Activated gamma-delta T cell treated with Interleukin-2 at 50 U/mL for 16 hours (primary cell): ENCODE measurements at regions not wholly inside any gene's neighbourhood (a gene's known extent, or its start where the extent isn't known, plus 50 kb on each side); places are given as distances from the start of the nearest gene placed in this dataset.
"Not testable (repeated sequence)": the region's sequence is repeated elsewhere in the genome, so short reads cannot be mapped to it uniquely, and the experiment has no call there.

Experiments used
- DNase-seq: peaks from one replicate; pipeline ENCODE4 v3.0.0-alpha.2; 2020

DNA sequence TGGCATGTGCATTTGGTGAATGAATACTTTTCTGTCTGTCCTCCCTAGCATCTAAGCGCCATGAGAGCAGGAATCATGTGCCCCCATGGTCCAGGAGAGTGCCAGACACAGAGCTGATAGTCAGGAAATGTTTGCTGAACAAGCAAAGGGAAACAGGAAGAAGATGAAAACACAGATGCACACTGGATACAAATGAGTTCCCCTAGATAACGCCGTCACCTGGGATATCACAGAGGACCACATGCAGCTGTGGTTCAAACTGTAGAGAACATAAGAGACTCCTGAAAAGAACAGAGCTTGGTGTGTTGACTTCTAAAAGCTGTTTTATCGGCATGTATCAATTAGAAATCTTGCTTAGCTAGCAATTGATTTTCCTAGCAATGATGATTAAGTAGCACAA, 293.7 kb downstream of the BTBD3 start:
- DNase-seq: no peak

DNA sequence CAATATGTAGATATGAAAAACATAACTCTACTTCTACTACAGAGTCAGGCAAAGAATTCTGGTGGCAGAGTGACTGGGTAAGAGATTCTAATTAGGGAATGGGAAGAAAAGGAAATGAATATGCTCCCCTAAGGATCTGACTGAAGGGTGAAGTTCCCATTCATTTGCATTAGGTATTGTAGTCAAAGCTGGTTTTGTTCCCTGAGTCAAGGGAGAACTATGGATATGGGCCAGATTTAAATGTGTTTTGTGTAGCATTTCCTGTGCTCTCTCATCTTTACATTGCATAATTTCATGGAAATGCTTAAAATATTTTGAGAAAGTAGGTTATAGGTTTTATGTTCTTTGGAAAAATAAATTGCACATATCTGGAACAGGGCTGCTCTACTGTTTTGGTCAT, 299.7 kb downstream of the BTBD3 start:
- no peak for DNase-seq

DNA sequence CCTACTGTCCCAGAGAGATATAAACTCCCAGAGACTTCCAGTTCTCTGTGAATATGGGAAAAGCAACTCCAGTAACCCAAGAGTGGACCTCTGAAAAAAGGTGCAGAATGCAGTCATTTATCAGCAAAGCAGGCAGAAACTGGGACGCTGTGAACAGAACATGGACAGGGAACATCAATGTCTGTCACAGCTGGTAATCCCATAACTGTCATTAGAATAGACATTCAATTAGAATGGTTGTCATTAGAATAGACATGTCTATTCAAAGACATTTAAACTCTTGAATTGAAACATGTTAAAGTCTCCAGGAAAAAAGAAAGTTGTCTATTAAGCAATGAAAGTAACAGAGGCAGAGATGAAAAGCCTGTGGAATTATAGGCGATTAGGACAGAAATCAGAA, 302.1 kb downstream of the BTBD3 start:
- DNase-seq: no peak

DNA sequence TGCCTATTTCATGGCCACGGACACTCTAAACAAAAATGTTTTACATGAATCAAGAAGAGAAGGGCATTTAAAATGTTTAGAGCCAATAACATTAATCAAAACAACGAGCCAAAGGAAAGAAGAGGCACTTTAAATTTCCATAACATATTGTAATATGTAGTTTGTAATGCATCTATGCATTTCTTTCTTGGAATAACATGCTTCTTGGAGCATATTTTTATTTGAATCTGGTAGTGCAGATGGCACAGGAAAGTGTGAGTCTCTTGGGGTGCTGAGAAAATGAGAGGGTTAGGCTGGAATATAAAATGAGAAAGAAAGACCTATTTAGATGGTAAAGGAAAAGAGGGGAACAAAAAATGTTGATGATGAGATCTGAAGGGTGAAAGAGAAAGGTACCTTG, 305.4 kb downstream of the BTBD3 start:
- no peak for DNase-seq

DNA sequence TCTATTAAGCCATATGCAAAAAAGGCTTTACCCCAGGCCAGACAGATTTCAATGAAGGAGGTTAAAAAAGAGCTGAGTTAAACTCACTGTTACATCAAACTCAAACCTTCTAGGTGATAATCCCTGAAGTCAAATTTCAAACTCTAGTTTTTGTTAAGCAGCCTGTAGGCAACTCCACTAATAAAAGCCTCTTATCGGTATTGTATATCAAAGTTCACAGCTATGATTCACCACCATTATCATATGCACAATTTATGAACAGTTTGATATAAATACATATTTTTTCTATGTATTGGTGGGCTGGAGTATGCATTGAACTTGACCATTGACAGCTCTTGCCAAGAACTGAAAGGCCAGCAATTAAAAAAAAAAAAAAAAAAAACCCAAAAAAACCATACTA, 308.2 kb downstream of the BTBD3 start:
- no peak for DNase-seq

GRCh38 chr20:12229891-12230290, 312.2 kb downstream of the BTBD3 start:
- no peak for DNase-seq

- DNase-seq: no peak
These were observed 320.1 kb downstream of the BTBD3 start for GRCh38 chr20:12237772-12238171.

DNA sequence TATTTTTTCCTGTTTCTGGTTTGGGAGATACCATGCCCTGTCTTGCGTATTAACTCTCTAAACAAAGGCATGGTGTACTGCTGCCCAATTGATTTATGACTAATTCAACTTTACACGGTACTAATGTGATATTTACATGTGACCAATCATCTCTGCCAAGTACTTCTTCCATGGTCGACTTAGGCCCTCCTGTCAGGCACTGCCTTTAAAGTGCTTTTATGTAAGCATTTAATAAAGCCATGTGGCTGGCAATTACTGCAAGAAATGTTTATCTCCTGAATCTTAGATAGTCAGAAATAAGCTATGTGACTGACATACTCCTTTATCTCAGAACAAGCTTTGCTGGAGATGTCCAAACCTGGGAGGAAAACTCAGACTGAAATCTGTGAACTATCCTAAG, 323.4 kb downstream of the BTBD3 start:
- no peak for DNase-seq

DNA sequence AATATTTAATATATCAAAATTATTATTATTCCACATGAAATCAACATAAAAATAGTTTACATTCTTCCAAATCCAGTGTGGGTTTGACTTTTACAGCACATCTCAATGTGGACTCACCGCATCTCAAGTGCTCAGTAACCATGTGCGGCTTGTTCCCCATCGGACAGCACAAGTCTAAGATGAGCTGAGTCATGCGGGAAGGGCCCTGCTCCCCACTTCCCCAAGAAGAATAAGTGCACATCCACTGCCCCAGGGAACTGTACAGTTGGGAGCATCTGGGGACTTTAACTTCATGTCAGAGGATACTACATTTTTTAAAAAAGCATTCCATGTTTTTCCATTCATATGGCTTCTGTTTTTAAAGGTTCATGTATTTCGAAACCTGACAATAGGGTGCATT, 325.6 kb downstream of the BTBD3 start:
- DNase-seq: no peak

- no peak for DNase-seq
These were observed 330.8 kb downstream of the BTBD3 start for GRCh38 chr20:12248481-12248880.

DNA sequence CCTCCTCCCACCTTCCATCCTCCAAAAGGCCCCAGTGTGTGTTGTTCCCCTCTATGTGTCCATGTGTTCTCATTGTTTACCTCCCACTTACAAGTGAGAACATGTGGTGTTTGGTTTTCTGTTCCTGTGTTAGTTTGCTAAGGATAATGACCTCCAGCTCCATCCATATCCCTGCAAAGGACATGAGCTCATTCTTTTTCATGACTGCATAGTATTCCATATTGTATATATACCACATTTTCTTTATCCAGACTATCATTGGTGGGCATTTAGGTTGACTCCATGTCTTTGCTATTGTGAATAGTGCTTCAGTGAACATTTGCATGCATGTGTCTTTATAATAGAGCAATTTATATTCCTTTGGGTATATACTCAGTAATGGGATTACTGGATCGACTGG, 333.0 kb downstream of the BTBD3 start:
- DNase-seq: not testable (repeated sequence)

GRCh38 chr20:12252793-12253192, 335.1 kb downstream of the BTBD3 start:
- no peak for DNase-seq

DNA sequence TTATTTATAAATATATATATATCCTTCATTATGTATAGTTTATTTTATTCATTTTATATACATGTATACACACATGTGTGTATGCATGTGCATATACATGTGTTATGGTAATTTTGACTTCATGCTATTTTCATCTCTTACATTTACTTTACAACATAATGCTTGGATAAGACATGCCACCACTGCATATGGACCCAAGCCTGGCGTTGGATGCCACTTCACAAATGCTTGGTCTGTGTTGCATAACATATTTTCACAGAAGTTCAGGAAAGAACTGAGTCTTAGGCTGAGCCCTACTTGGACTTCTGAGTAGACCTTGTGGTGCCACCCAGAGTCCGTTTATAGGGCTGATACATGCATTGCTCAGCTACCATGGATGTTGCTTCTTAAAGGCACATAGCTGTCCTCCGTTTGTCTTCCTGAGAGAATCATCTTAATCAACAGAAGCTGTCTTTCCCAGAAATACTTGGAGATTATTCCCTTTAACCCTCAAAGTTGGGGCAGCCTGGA, 337.8 kb downstream of the BTBD3 start:
- no peak for DNase-seq

DNA sequence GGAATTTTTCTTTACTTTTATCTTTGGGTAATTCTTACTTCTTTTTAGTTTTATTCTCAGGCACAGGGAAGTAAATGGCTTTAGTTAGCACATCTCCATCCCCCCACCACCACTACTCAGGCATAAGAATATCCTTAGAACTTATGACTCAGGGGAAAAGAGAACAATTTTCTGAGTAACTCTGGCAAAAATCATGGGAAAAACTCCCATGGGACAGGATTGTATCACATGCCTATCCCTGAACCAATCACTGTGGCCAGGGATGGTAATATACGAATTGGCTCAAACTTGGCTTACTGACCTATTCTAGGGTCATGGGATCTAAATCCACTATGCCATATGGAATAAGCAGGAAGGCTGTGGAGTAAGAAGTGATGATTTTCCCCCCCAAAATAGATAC, 339.1 kb downstream of the BTBD3 start:
- no peak for DNase-seq

DNA sequence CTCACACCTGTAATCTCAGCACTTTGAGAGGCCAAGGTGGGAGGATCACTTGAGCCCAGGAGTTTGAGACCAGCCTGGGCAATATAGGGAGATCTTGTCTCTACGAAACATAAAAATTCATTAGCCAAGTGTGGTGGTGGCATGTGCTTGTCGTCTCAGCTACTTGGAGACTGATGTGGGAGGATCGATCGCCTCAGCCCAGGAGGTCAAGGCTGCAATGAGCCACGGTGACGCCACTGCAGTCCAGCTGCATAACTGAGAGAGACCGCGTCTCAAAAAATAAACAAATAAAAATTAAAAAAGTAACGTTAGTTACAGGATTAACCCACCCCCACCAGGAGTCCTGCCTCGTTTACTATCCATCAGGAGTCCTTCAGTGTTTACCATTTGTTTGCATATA, 345.1 kb downstream of the BTBD3 start:
- DNase-seq: no peak

DNA sequence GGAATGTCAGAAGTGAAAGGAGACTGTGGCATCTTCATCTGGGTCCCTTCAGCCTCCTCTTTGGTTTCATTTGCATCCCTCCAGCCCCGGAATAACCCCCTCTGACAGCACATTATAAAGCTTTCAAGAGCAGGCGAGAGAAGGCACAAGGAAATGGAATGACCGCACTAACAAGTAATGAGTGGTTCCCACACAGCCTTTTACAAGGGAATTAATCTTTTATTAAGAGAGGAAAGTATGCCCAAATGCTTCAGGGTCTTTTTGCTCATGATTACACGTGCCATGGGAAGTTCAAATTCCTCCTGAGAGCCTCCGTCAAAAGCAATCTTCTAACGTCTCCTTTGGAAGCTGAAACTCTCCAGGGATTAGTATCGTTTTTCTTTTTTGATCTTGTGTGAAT, 347.0 kb downstream of the BTBD3 start:
- DNase-seq: no peak

GRCh38 chr20:12265662-12266061, 348.0 kb downstream of the BTBD3 start:
- no peak for DNase-seq

- no peak for DNase-seq
These were observed 351.9 kb downstream of the BTBD3 start for GRCh38 chr20:12269579-12269978.

DNA sequence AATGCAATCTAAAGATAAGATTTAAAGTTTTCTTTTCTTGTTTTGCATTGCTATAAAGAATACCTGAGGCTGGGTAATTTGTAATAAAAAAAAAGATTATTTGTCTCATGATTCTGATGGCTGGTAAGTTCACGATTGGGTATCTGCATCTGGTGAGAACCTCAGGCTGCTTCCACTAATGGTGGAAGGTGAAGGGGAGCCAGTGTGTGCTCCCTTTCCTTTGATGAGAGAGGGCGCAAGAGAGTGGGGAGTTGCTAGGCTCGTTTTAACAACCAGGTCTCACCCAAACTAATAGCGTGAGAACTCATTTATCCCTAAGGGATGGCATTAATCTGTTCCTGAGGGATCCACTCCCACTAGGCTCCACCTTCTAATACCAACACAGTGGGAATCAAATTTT, 353.2 kb downstream of the BTBD3 start:
- DNase-seq: no peak

GRCh38 chr20:12276011-12276673, 358.4 kb downstream of the BTBD3 start:
- DNase-seq: no peak

DNA sequence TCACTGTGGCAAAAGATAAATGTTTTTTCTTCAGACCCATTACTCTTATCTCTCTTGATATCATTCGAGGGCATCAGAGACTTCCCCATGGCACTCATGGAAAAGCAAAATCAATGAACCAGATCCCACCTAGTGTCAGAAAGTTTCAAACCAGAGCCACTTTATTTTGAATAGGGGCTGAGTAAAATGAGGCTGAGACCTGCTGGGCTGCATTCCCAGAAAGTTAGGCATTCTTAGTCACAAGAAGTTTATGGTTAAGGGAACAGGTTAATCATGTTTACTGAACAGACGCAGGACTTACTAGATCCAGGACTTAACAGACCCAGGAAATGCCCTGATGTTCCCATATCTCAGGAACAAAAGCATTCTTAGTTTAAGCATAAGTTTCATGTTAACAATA, 369.9 kb downstream of the BTBD3 start:
- no peak for DNase-seq

- no peak for DNase-seq
These were observed 371.8 kb downstream of the BTBD3 start for GRCh38 chr20:12289465-12289864.

GRCh38 chr20:12291386-12291785, 373.7 kb downstream of the BTBD3 start:
- DNase-seq: no peak

DNA sequence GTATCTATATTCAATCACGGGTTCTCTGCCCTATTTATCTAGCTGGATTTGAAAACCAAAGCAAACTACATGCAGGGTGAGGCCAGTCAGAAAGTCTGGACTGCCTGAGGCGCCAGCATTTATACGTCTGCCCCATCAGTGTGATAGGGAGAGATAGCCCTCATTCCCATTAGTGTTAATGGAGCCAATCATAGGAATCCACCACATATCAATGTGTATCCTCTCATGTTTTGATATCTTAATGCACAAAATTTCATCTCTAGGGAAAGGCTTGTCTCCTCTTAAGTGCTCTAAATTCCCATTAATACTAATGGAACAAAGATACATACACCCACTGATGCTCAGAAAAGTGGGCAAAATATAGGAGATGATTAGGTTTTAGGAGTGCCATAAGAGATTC, 376.2 kb downstream of the BTBD3 start:
- no peak for DNase-seq

- DNase-seq: no peak
These were observed 377.0 kb downstream of the BTBD3 start for GRCh38 chr20:12294678-12295077.
